Hepatocyte (in vitro differentiated cells): ENCODE measurements at regions not wholly inside any gene's neighbourhood (a gene's known extent, or its start where the extent isn't known, plus 50 kb on each side); places are given as distances from the start of the nearest gene placed in this dataset.

Source experiments
- DNase-seq: peaks from one replicate; pipeline ENCODE4 v3.0.0-alpha.2; 2016; ENCODE audit warnings: low spot score
- H2AFZ ChIP-seq: fragments of 200-600 bp; sonication (generic); 2 replicates; pipeline ENCODE4 v1.6.0; 2016; ENCODE audit warnings: antibody characterized with exemption, mild to moderate bottlenecking
- H3K27ac ChIP-seq: fragments of 200-600 bp; sonication (generic); 2 replicates; pipeline ENCODE4 v1.5.1; 2016; ENCODE audit warnings: mild to moderate bottlenecking
- H3K27me3 ChIP-seq: fragments of 200-600 bp; sonication (generic); 2 replicates; pipeline ENCODE4 v1.6.1; 2016
- H3K36me3 ChIP-seq: fragments of 200-600 bp; sonication (generic); replicated peaks from 2 replicates; pipeline ENCODE4 v1.5.1; 2016; ENCODE audit warnings: low read depth; ENCODE audit not compliant: insufficient read depth
- H3K4me1 ChIP-seq: fragments of 200-600 bp; sonication (generic); 2 replicates; pipeline ENCODE4 v1.5.1; 2016; ENCODE audit warnings: mild to moderate bottlenecking, moderate library complexity; ENCODE audit not compliant: insufficient read depth
- H3K4me2 ChIP-seq: fragments of 200-600 bp; sonication (generic); 2 replicates; pipeline ENCODE4 v1.6.0; 2016
- H3K4me3 ChIP-seq: fragments of 200-600 bp; sonication (generic); 2 replicates; pipeline ENCODE4 v1.5.1; 2016; ENCODE audit warnings: mild to moderate bottlenecking
- H3K79me2 ChIP-seq: fragments of 200-600 bp; sonication (generic); 2 replicates; pipeline ENCODE4 v1.6.0; 2017; ENCODE audit warnings: mild to moderate bottlenecking
- H3K9me2 ChIP-seq: fragments of 200-600 bp; sonication (generic); replicated peaks from 2 replicates; pipeline ENCODE4 v1.6.0; 2017; ENCODE audit warnings: mild to moderate bottlenecking; ENCODE audit not compliant: insufficient read depth
- H3K9me3 ChIP-seq: fragments of 200-600 bp; sonication (generic); 2 replicates; pipeline ENCODE4 v1.5.1; 2016; ENCODE audit warnings: low read depth, mild to moderate bottlenecking
- H4K20me1 ChIP-seq: fragments of 200-600 bp; sonication (generic); 2 replicates; pipeline ENCODE4 v1.6.0; 2016; ENCODE audit warnings: mild to moderate bottlenecking; ENCODE audit not compliant: insufficient read depth, poor library complexity, severe bottlenecking
- CTCF ChIP-seq: fragments of 200-600 bp; sonication (generic); IDR thresholded peaks from 2 replicates; pipeline ENCODE4 v1.5.1; 2016; ENCODE audit warnings: antibody characterized with exemption, mild to moderate bottlenecking; ENCODE audit not compliant: poor library complexity
- EZH2 ChIP-seq: fragments of 200-600 bp; sonication (generic); IDR thresholded peaks from 2 replicates; pipeline ENCODE4 v1.6.1; 2016; ENCODE audit warnings: antibody characterized with exemption, mild to moderate bottlenecking, borderline replicate concordance
- EZH2phosphoT487 ChIP-seq: fragments of 200-600 bp; sonication (generic); IDR thresholded peaks from one replicate; pipeline ENCODE4 v1.6.1; 2018; ENCODE audit warnings: antibody characterized with exemption, mild to moderate bottlenecking, low read depth, moderate library complexity; ENCODE audit not compliant: unreplicated experiment, severe bottlenecking
- WGBS: methylation state at CpG from one replicate; pipeline ENCODE4 v1.1.6; 2016; ENCODE audit warnings: low lambda C conversion rate; ENCODE audit errors: missing lambda C conversion rate; 5-methylcytosine and 5-hydroxymethylcytosine counted together

GRCh38 chr4:25560605-25561004, 95.0 kb upstream of the SLC34A2 start:
- no peak for TF ChIP-seq EZH2phosphoT487
- TF ChIP-seq EZH2, result no peak
- no peak for TF ChIP-seq CTCF
- Histone ChIP-seq H3K36me3 (no peaks in the 10 kb centered on the region), H3K4me3 (no peak overlapping the region), H3K4me2 (no peak overlapping the region), H3K27ac (no peak overlapping the region), H3K4me1 (no peaks in the 10 kb centered on the region), H3K9me3 (no peaks in the 10 kb centered on the region), H3K27me3 (no peaks in the 10 kb centered on the region), H3K79me2 (no peaks in the 10 kb centered on the region), H2AFZ (no peak overlapping the region), H4K20me1 (no peaks in the 10 kb centered on the region), H3K9me2 (no peaks in the 10 kb centered on the region)
- 77% methylated on average over 8 of the region's 8 CpGs for WGBS
- DNase-seq, result no peak

GRCh38 chr4:25563071-25563564, 92.5 kb upstream of the SLC34A2 start:
- no peaks in the 10 kb centered on the region for H3K36me3 ChIP-seq
- 63% methylated on average over 8 of the region's 8 CpGs for WGBS
- TF ChIP-seq EZH2, result no peak
- TF ChIP-seq CTCF, result no peak
- no peak for TF ChIP-seq EZH2phosphoT487

GRCh38 chr4:25564836-25565235, 90.8 kb upstream of the SLC34A2 start:
- TF ChIP-seq CTCF (no peak), EZH2phosphoT487 (no peak), EZH2 (no peak)
- no peaks in the 10 kb centered on the region for H3K36me3 ChIP-seq
- no peaks in the 10 kb centered on the region for H3K79me2 ChIP-seq
- no peak overlapping the region for H3K4me3 ChIP-seq
- no peak overlapping the region for H3K27ac ChIP-seq
- no peaks in the 10 kb centered on the region for H4K20me1 ChIP-seq
- H3K9me2 ChIP-seq, result no peaks in the 10 kb centered on the region
- no peaks in the 10 kb centered on the region for H3K9me3 ChIP-seq
- no peak overlapping the region for H2AFZ ChIP-seq
- no peak overlapping the region for H3K4me2 ChIP-seq
- no peaks in the 10 kb centered on the region for H3K4me1 ChIP-seq
- 93% methylated on average over 12 of the region's 12 CpGs for WGBS
- no peak for DNase-seq
- H3K27me3 ChIP-seq, result no peaks in the 10 kb centered on the region

More at GRCh38 chr4:25563071-25563564, 92.5 kb upstream of the SLC34A2 start:
- Histone ChIP-seq H3K4me3 (no peak overlapping the region), H3K9me2 (no peaks in the 10 kb centered on the region), H3K4me1 (no peaks in the 10 kb centered on the region), H2AFZ (no peak overlapping the region), H4K20me1 (no peaks in the 10 kb centered on the region), H3K79me2 (no peaks in the 10 kb centered on the region), H3K27me3 (no peaks in the 10 kb centered on the region), H3K27ac (no peak overlapping the region), H3K9me3 (no peaks in the 10 kb centered on the region), H3K4me2 (no peak overlapping the region)
- DNase-seq, result no peak

GRCh38 chr4:25567253-25567652, 88.4 kb upstream of the SLC34A2 start:
- Histone ChIP-seq H2AFZ (no peak overlapping the region), H3K4me3 (no peak overlapping the region), H3K9me3 (no peaks in the 10 kb centered on the region), H3K4me2 (no peak overlapping the region), H3K27me3 (no peaks in the 10 kb centered on the region), H4K20me1 (no peaks in the 10 kb centered on the region), H3K27ac (no peak overlapping the region), H3K4me1 (no peaks in the 10 kb centered on the region), H3K79me2 (no peaks in the 10 kb centered on the region), H3K36me3 (no peaks in the 10 kb centered on the region), H3K9me2 (no peaks in the 10 kb centered on the region)
- no peak for TF ChIP-seq EZH2phosphoT487
- no peak for TF ChIP-seq EZH2
- TF ChIP-seq CTCF, result no peak
- WGBS, result 62% methylated on average over 2 of the region's 2 CpGs
- no peak for DNase-seq
